Psoas muscle (tissue), 7 donors: ENCODE measurements at regions not wholly inside any gene's neighbourhood (a gene's known extent, or its start where the extent isn't known, plus 50 kb on each side); places are given as distances from the start of the nearest gene placed in this dataset.
"Not testable (repeated sequence)": the region's sequence is repeated elsewhere in the genome, so short reads cannot be mapped to it uniquely, and the experiment has no call there.

Experiments used
- ATAC-seq, 4 donors: fragments of 200-7000 bp; cut with Tn5 transposase; one replicate each; pipeline ENCODE4 v1.9.1; 2020; ENCODE audit warnings: moderate library complexity in 3 of 4, mild to moderate bottlenecking in 2 of 4
- DNase-seq, 2 donors: peaks; one replicate each; pipeline ENCODE4 v3.0.0-alpha.2; 2020
- H3K27ac ChIP-seq: fragments of 200-600 bp; one replicate; pipeline ENCODE4 v1.8.0; 2022
- H3K27me3 ChIP-seq, 3 donors: fragments of 200-600 bp in 1 of 3; one replicate each; pipeline versions ENCODE4 v1.6.1 to v1.8.0; 2013 to 2022; ENCODE audit warnings: low read length in 2 of 3, mild to moderate bottlenecking in 2 of 3, moderate library complexity in 1 of 3; ENCODE audit not compliant: insufficient read depth in 3 of 3
- H3K36me3 ChIP-seq, 2 donors: fragments of 200-600 bp in 1 of 2; one replicate each; pipeline versions ENCODE4 v1.6.1 to v1.8.0; 2013 to 2022; ENCODE audit warnings: low read depth in 1 of 2, mild to moderate bottlenecking in 1 of 2, moderate library complexity in 1 of 2; ENCODE audit not compliant: insufficient read depth in 1 of 2
- H3K4me1 ChIP-seq: fragments of 200-600 bp; one replicate; pipeline ENCODE4 v1.8.0; 2022
- H3K4me3 ChIP-seq: fragments of 200-600 bp; one replicate; pipeline ENCODE4 v1.8.0; 2022; ENCODE audit warnings: mild to moderate bottlenecking
- H3K9me3 ChIP-seq: fragments of 200-600 bp; one replicate; pipeline ENCODE4 v1.8.0; 2022
- CTCF ChIP-seq: fragments of 200-600 bp; IDR thresholded peaks from one replicate; pipeline ENCODE4 v1.8.0; 2022; ENCODE audit warnings: antibody characterized with exemption
- WGBS, 3 donors: extraction: QIAGEN DNeasy Blood & Tissue Kit; methylation state at CpG; one replicate each; pipeline versions ENCODE4 v1.1.6 to v1.1.7; 2013; 5-methylcytosine and 5-hydroxymethylcytosine counted together
- intact Hi-C, 2 donors: fragments of 100-400 bp; cut with DNase I; formaldehyde crosslinking; loops; one replicate each; pipeline versions ENCODE4 v1.11.0 to v1.14.2; 2022
- donor health status: healthy with polysubstance abuse.
- donor health status: DM: no; HTN: no; CAD: no; lungs with moderate emphysema.
- donor health status: Bipolar disorder and iron deficiency.
- donor health status: healthy.
- donor health status: DM: yes; HTN: yes; CAD: no.
- donor health status: DM: no; HTN: no; CAD: no.
- donor health status: DM: yes; HTN: yes; CAD: no.

GRCh38 chr15:19984101-19984500 lies 557.5 kb downstream of the GOLGA6L6 start:
- WGBS, 3 donors = 46 to 53% (median 47%) methylated on average over 1 of the region's 1 CpG
- intact Hi-C loops = no loop called here
- Histone ChIP-seq H3K36me3 (no peaks in the 10 kb centered on the region), H3K9me3 (no peaks in the 10 kb centered on the region), H3K27ac (no peak overlapping the region), H3K27me3 (no peaks in the 10 kb centered on the region), H3K4me3 (no peak overlapping the region), H3K4me1 (no peaks in the 10 kb centered on the region)
- TF ChIP-seq CTCF = no peak
- DNase-seq = no peak
- ATAC-seq = no peak

- WGBS, 3 donors = 67 to 76% (median 71%) methylated on average over 2 of the region's 2 CpGs
- intact Hi-C loops = no loop called here
- Histone ChIP-seq H3K27ac (no peak overlapping the region), H3K4me3 (no peak overlapping the region), H3K27me3 (no peaks in the 10 kb centered on the region), H3K36me3 (no peaks in the 10 kb centered on the region), H3K4me1 (no peaks in the 10 kb centered on the region), H3K9me3 (no peaks in the 10 kb centered on the region)
- DNase-seq (no peak), ATAC-seq (no peak)
- no peak for TF ChIP-seq CTCF
Observed at GRCh38 chr15:19974998-19975397, 566.6 kb downstream of the GOLGA6L6 start.

GRCh38 chr15:19973718-19974117 lies 567.9 kb downstream of the GOLGA6L6 start:
- H3K36me3 ChIP-seq = no peaks in the 10 kb centered on the region

GRCh38 chr15:19972582-19972981 lies 569.0 kb downstream of the GOLGA6L6 start:
- H3K4me1 ChIP-seq, H3K9me3 ChIP-seq, H3K27ac ChIP-seq, H3K4me3 ChIP-seq, DNase-seq, ATAC-seq, H3K27me3 ChIP-seq, intact Hi-C loops, H3K36me3 ChIP-seq: not testable (repeated sequence)
- 74 to 80% (median 80%) methylated on average over 4 of the region's 4 CpGs for WGBS, 3 donors

More at GRCh38 chr15:19973718-19974117, 567.9 kb downstream of the GOLGA6L6 start:
- Histone ChIP-seq H3K9me3 (no peaks in the 10 kb centered on the region), H3K4me1 (no peaks in the 10 kb centered on the region), H3K4me3 (no peak overlapping the region), H3K27me3 (no peaks in the 10 kb centered on the region), H3K27ac (no peak overlapping the region)
- DNase-seq (no peak), ATAC-seq (no peak)
- intact Hi-C loops = no loop called here
- WGBS, 3 donors = 16 to 35% (median 23%) methylated on average over 7 of the region's 7 CpGs
- TF ChIP-seq CTCF = no peak

GRCh38 chr15:19965574-19965973 lies 576.0 kb downstream of the GOLGA6L6 start:
- H3K4me1 ChIP-seq, H3K27me3 ChIP-seq, H3K9me3 ChIP-seq, H3K27ac ChIP-seq, DNase-seq, H3K36me3 ChIP-seq, ATAC-seq, H3K4me3 ChIP-seq, intact Hi-C loops: not testable (repeated sequence)

GRCh38 chr15:19964480-19964879 lies 577.1 kb downstream of the GOLGA6L6 start:
- H3K4me1 ChIP-seq, H3K27me3 ChIP-seq, DNase-seq, ATAC-seq, H3K27ac ChIP-seq, intact Hi-C loops, H3K4me3 ChIP-seq, H3K36me3 ChIP-seq, H3K9me3 ChIP-seq: not testable (repeated sequence)
- 52 to 55% (median 54%) methylated on average over 1 of the region's 1 CpG for WGBS, 3 donors
